MCF 10A (cell line): ENCODE measurements at regions not wholly inside any gene's neighbourhood (a gene's known extent, or its start where the extent isn't known, plus 50 kb on each side); places are given as distances from the start of the nearest gene placed in this dataset.

Experiments
- BruUV-seq: library from RNA; stranded (reverse); fragments of 400-500 nt; replicated peaks from 2 replicates; lab custom pipeline; 2021; lab: Mats Ljungman, UMichigan
- CTCF ChIA-PET: fragments of 300-600 bp; sonication (Branson Sonifier 250); formaldehyde crosslinking; extraction: SDS; loops from one replicate; lab custom pipeline; 2021; ENCODE audit warnings: antibody characterized with exemption, inconsistent platforms; lab: Yijun Ruan, JAX
- POLR2A ChIA-PET: fragments of 300-600, 350-650 bp; sonication (Branson Sonifier 250); formaldehyde crosslinking; extraction: SDS; loops from one replicate; lab custom pipeline; 2020; ENCODE audit warnings: antibody characterized with exemption, inconsistent platforms; lab: Yijun Ruan, JAX
- DNase-seq: peaks from one replicate; pipeline ENCODE4 v3.0.0-alpha.2; 2018; ENCODE audit not compliant: unreplicated experiment
- H3K27ac Mint-ChIP-seq: one replicate; pipeline ENCODE4 v1.8.0; 2022; ENCODE audit warnings: mild to moderate bottlenecking, low read depth, mixed read lengths; ENCODE audit not compliant: unreplicated experiment
- H3K27me3 Mint-ChIP-seq: one replicate; pipeline ENCODE4 v1.8.0; 2022; ENCODE audit warnings: mixed read lengths; ENCODE audit not compliant: insufficient read depth, unreplicated experiment
- H3K36me3 Mint-ChIP-seq: one replicate; pipeline ENCODE4 v1.8.0; 2022; ENCODE audit warnings: mild to moderate bottlenecking, moderate library complexity, mixed read lengths; ENCODE audit not compliant: insufficient read depth, unreplicated experiment
- H3K4me1 Mint-ChIP-seq: one replicate; pipeline ENCODE4 v1.8.0; 2022; ENCODE audit warnings: mixed read lengths; ENCODE audit not compliant: insufficient read depth, unreplicated experiment
- H3K4me3 Mint-ChIP-seq: one replicate; pipeline ENCODE4 v1.8.0; 2022; ENCODE audit warnings: mild to moderate bottlenecking, moderate library complexity, mixed read lengths; ENCODE audit not compliant: unreplicated experiment
- H3K9me3 Mint-ChIP-seq: one replicate; pipeline ENCODE4 v1.8.0; 2022; ENCODE audit warnings: mixed read lengths; ENCODE audit not compliant: unreplicated experiment
- intact Hi-C: fragments of 100-400 bp; cut with micrococcal nuclease; formaldehyde crosslinking; loops from 2 replicates; pipeline ENCODE4 v1.14.1; 2022
- TF ChIP-seq, protein P1 (sequence below): fragments of 200-600 bp; IDR thresholded peaks from one replicate; pipeline ENCODE4 v1.8.0; 2022; ENCODE audit warnings: antibody characterized with exemption, mild to moderate bottlenecking; ENCODE audit not compliant: unreplicated experiment

DNA sequence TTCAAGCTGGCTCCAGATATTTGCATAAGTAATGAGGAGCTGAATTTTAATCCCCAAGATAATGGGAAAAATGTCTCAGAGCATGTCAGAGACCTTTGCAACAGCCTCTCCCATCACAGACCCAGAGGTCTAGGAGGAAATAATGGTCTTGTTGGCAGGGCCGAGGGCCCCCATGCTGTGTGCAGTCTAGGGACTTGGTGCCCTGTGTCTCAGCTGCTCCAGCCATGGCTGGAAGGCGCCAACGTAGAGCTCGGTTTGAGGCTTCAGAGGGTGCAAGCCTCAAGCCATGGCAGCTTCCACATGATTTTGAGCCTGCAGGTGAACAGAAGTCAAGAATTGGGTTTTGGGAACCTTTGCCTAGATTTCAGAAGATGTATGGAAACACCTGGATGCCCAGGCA, 134.7 kb downstream of the LYPLAL1 start:
- peaks cover 12% of the 10 kb centered on the region for H3K9me3 Mint-ChIP-seq
- no peak for DNase-seq
- TF ChIP-seq, protein P1, sequence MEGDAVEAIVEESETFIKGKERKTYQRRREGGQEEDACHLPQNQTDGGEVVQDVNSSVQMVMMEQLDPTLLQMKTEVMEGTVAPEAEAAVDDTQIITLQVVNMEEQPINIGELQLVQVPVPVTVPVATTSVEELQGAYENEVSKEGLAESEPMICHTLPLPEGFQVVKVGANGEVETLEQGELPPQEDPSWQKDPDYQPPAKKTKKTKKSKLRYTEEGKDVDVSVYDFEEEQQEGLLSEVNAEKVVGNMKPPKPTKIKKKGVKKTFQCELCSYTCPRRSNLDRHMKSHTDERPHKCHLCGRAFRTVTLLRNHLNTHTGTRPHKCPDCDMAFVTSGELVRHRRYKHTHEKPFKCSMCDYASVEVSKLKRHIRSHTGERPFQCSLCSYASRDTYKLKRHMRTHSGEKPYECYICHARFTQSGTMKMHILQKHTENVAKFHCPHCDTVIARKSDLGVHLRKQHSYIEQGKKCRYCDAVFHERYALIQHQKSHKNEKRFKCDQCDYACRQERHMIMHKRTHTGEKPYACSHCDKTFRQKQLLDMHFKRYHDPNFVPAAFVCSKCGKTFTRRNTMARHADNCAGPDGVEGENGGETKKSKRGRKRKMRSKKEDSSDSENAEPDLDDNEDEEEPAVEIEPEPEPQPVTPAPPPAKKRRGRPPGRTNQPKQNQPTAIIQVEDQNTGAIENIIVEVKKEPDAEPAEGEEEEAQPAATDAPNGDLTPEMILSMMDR, result no peak
- ChIA-PET POLR2A (no interaction called here), CTCF (interaction anchor here (0.7 to 0.9 kb wide), 2 partner anchors 10 to 26 kb away, joined by 3 read pairs; no protein-coding TSS in a partner anchor)
- BruUV-seq, result no TSS peak
- H3K27me3 Mint-ChIP-seq, result peaks cover 98% of the 10 kb centered on the region
- intact Hi-C loops, result no loop called here
- H3K4me1 Mint-ChIP-seq, result peaks cover 11% of the 10 kb centered on the region
- no peaks in the 10 kb centered on the region for H3K36me3 Mint-ChIP-seq
- no peak overlapping the region for H3K27ac Mint-ChIP-seq
- no peak overlapping the region for H3K4me3 Mint-ChIP-seq

DNA sequence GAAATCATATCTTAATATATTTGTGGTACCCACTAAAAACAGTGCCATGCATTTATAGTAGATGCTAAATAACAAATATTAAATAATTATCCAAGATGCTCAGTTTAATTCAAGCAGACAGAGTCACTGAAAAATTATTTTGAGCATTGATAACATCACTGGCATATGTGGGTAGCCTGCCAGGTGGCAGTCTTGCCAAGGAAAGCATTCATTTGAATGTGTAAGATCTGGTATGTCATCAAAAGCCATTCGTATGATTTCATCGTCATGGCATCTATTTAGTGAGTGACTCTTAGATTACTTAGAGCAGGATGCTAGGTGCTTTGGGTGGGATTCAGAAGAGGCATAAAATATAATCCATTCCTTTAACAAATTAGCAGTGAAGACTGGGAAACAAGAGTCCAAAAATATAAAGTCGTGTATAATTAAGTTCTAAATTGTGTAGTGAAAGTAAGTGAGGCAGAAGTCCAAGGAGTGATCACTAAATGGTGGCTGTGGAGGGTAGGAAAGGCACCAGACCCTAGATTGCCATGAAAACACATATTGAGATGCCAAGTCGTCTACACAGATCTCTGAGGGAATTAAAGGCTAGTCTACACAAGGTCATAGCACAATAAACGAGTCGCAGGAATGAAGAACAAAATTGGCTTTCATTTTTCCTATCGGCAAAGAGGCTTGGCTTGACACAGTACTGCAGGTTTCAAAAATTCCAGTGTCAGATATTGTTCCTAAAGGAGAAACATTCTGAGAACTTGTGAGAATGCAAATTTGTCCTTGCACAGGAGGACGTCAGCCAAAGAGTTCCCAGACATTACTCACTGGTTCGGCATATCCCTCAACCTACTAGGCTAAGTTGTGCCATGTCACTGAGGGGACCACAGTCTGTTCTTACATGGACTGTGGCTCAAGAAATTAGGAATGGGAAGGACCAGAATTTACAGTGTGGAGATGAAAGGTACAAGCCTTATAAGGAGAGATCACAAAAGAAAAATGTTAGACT, 130.8 kb downstream of the LYPLAL1 start:
- Mint-ChIP-seq H3K4me1 (peaks cover 11% of the 10 kb centered on the region), H3K4me3 (no peak overlapping the region), H3K9me3 (peaks cover 12% of the 10 kb centered on the region), H3K27ac (no peak overlapping the region), H3K36me3 (no peaks in the 10 kb centered on the region), H3K27me3 (peaks cover 84% of the 10 kb centered on the region)
- ChIA-PET CTCF (interaction anchor here (0.7 to 3.6 kb wide), 5 partner anchors 11 to 829 kb away, joined by 3 to 21 read pairs (median 3); no protein-coding TSS in a partner anchor), POLR2A (interaction anchor here (1.0 kb wide), 1 partner anchor 19 kb away, joined by 4 read pairs; no protein-coding TSS in a partner anchor)
- peak; percentile 79 for DNase-seq
- TF ChIP-seq, protein P1, result peak; percentile 49
- intact Hi-C loops, result loop anchor here (1.0 kb wide), 4 partner anchors 81 to 508 kb away; no protein-coding TSS in a partner anchor
- BruUV-seq, result no TSS peak

DNA sequence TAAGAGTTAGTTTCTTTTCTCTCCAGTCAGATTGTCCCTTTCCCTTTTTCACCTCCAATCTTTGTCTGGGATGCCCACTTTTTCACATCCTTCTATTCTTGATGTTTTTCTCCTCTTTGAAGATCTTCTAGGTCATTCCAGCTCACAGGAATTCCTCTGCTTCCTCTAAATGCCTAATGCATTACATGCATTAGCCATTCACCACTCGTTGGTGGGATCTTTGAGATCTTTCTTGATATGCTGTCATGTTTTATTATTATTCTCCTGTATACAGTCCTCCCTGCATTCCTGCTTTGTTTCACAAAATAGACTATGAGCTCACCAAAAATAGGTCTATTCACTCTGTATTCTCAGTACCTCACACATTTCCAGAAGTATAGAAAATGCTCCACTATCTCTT, 129.0 kb downstream of the LYPLAL1 start:
- POLR2A ChIA-PET, result interaction anchor here (0.5 to 0.7 kb wide), 3 partner anchors 21 to 217 kb away, joined by 3 read pairs; no protein-coding TSS in a partner anchor

More for the DNA sequence above, 129.0 kb downstream of the LYPLAL1 start:
- Mint-ChIP-seq H3K4me3 (no peak overlapping the region), H3K27ac (no peak overlapping the region), H3K27me3 (peaks cover 86% of the 10 kb centered on the region), H3K4me1 (peaks cover 11% of the 10 kb centered on the region), H3K9me3 (peaks cover 6% of the 10 kb centered on the region), H3K36me3 (no peaks in the 10 kb centered on the region)
- BruUV-seq, result no TSS peak
- TF ChIP-seq, protein P1, result no peak
- intact Hi-C loops, result no loop called here
- no peak for DNase-seq
- CTCF ChIA-PET, result interaction anchor here (0.6 to 3.6 kb wide), 6 partner anchors 10 to 424 kb away, joined by 3 to 21 read pairs (median 4); no protein-coding TSS in a partner anchor
